HG03095 (cell line): ENCODE measurements at regions not wholly inside any gene's neighbourhood (a gene's known extent, or its start where the extent isn't known, plus 50 kb on each side); places are given as distances from the start of the nearest gene placed in this dataset.

ENCODE experiments used
- ATAC-seq: cut with Tn5 transposase; IDR thresholded peaks from one replicate; pipeline ENCODE4 v1.9.1; 2021; ENCODE audit warnings: moderate library complexity; ENCODE audit not compliant: unreplicated experiment

- no peak for ATAC-seq
These were observed 1513.0 kb downstream of the TBC1D22A start for GRCh38 chr22:48275412-48275811.

GRCh38 chr22:48270731-48271130, 1508.3 kb downstream of the TBC1D22A start:
- no peak for ATAC-seq

- no peak for ATAC-seq
These were observed 1506.5 kb downstream of the TBC1D22A start for GRCh38 chr22:48268771-48269552.

GRCh38 chr22:48268293-48268692, 1505.8 kb downstream of the TBC1D22A start:
- no peak for ATAC-seq

GRCh38 chr22:48267681-48268080, 1505.2 kb downstream of the TBC1D22A start:
- ATAC-seq = no peak

GRCh38 chr22:48265000-48265625, 1502.7 kb downstream of the TBC1D22A start:
- no peak for ATAC-seq

GRCh38 chr22:48264586-48264985, 1502.1 kb downstream of the TBC1D22A start:
- ATAC-seq = no peak

- ATAC-seq = no peak
These were observed 1501.4 kb downstream of the TBC1D22A start for GRCh38 chr22:48263791-48264351.

- no peak for ATAC-seq
These were observed 1500.9 kb downstream of the TBC1D22A start for GRCh38 chr22:48263431-48263765.

- ATAC-seq = no peak
These were observed 1500.4 kb downstream of the TBC1D22A start for GRCh38 chr22:48262596-48263430.

GRCh38 chr22:48261706-48262105, 1499.3 kb downstream of the TBC1D22A start:
- no peak for ATAC-seq

GRCh38 chr22:48261048-48261621, 1498.7 kb downstream of the TBC1D22A start:
- no peak for ATAC-seq

- no peak for ATAC-seq
These were observed 1497.7 kb downstream of the TBC1D22A start for GRCh38 chr22:48259991-48260670.

GRCh38 chr22:48258811-48259210, 1496.4 kb downstream of the TBC1D22A start:
- ATAC-seq = no peak

- no peak for ATAC-seq
These were observed 1495.7 kb downstream of the TBC1D22A start for GRCh38 chr22:48258064-48258701.

GRCh38 chr22:48257685-48258055, 1495.2 kb downstream of the TBC1D22A start:
- ATAC-seq = no peak

- no peak for ATAC-seq
These were observed 1494.6 kb downstream of the TBC1D22A start for GRCh38 chr22:48256776-48257684.

GRCh38 chr22:48256041-48256739, 1493.7 kb downstream of the TBC1D22A start:
- no peak for ATAC-seq
